ENCODE measurements at regions not wholly inside any gene's neighbourhood (a gene's known extent, or its start where the extent isn't known, plus 50 kb on each side); places are given as distances from the start of the nearest gene placed in this dataset.

GRCh38 chr20:51939259-51939585, 136.9 kb upstream of the SALL4 start:
- TF ChIP-seq CTCF (IDR thresholded peaks at IDR 0.05; ENCODE audit: low read length) (no peak), EZH2 (IDR thresholded peaks at IDR 0.05; ENCODE audit: borderline replicate concordance, low read length) (no peak)
- no peak overlapping the region for H3K27ac ChIP-seq (ENCODE audit: low read depth, low read length, poor library complexity, severe bottlenecking)
- no peaks in the 10 kb centered on the region for H4K20me1 ChIP-seq (ENCODE audit: insufficient read depth, low read length)
- H3K4me2 ChIP-seq (ENCODE audit: low read length): no peak overlapping the region
- no peak overlapping the region for H2AFZ ChIP-seq (ENCODE audit: low read length)
- H3K9ac ChIP-seq (ENCODE audit: low read length): no peak overlapping the region
- H3K9me3 ChIP-seq (ENCODE audit: low read length): no peaks in the 10 kb centered on the region
- H3K9me2 ChIP-seq (ENCODE audit: low read depth, low read length): no peaks in the 10 kb centered on the region
- H3K4me1 ChIP-seq (ENCODE audit: insufficient read depth, low read length, severe bottlenecking): no peaks in the 10 kb centered on the region
- no peaks in the 10 kb centered on the region for H3F3A ChIP-seq (ENCODE audit: insufficient read depth, low read length)
- no peaks in the 10 kb centered on the region; the same call in 1 of the 2 replicates for H3K27me3 ChIP-seq (ENCODE audit: insufficient read depth, low read length)
- no peak overlapping the region for H3K4me3 ChIP-seq (ENCODE audit: low read depth, low read length, poor library complexity, severe bottlenecking)
- H3K79me2 ChIP-seq (ENCODE audit: insufficient read depth, low read length): no peaks in the 10 kb centered on the region
- no peaks in the 10 kb centered on the region for H3K36me3 ChIP-seq (ENCODE audit: insufficient read depth, low read length)

- Histone ChIP-seq H3K36me3 (ENCODE audit: insufficient read depth, low read length) (no peaks in the 10 kb centered on the region), H3K27me3 (ENCODE audit: insufficient read depth, low read length) (no peaks in the 10 kb centered on the region; the same call in 1 of the 2 replicates), H3K79me2 (ENCODE audit: insufficient read depth, low read length) (no peaks in the 10 kb centered on the region), H3K4me1 (ENCODE audit: insufficient read depth, low read length, severe bottlenecking) (no peaks in the 10 kb centered on the region), H3K4me3 (ENCODE audit: low read depth, low read length, poor library complexity, severe bottlenecking) (no peak overlapping the region), H3K27ac (ENCODE audit: low read depth, low read length, poor library complexity, severe bottlenecking) (no peak overlapping the region), H2AFZ (ENCODE audit: low read length) (no peak overlapping the region), H3K9ac (ENCODE audit: low read length) (no peak overlapping the region), H3K9me3 (ENCODE audit: low read length) (no peaks in the 10 kb centered on the region), H3F3A (ENCODE audit: insufficient read depth, low read length) (no peaks in the 10 kb centered on the region), H3K4me2 (ENCODE audit: low read length) (no peak overlapping the region), H3K9me2 (ENCODE audit: low read depth, low read length) (no peaks in the 10 kb centered on the region), H4K20me1 (ENCODE audit: insufficient read depth, low read length) (no peaks in the 10 kb centered on the region)
- TF ChIP-seq CTCF (IDR thresholded peaks at IDR 0.05; ENCODE audit: low read length) (no peak), EZH2 (IDR thresholded peaks at IDR 0.05; ENCODE audit: borderline replicate concordance, low read length) (no peak)
Observed at GRCh38 chr20:51938559-51939258, 136.4 kb upstream of the SALL4 start.

DNA sequence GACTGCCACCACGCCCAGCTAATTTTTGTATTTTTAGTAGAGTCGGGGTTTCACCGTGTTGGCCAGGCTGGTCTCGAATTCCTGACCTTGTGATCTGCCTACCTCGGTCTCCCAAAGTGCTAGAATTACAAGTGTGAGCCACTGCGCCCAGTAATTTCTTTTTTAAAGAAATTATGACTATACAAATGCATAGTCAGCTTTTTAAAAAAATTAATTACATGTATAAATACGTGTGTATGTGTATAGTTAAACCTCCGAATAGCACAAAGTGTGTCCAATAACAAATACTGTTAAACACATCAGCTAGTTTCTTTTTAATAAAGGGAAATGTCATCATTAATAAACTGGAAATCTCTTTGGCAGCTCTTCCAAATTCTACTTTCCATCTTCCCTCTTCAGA, 135.5 kb upstream of the SALL4 start:
- TF ChIP-seq CTCF (IDR thresholded peaks at IDR 0.05; ENCODE audit: low read length): no peak
- TF ChIP-seq EZH2 (IDR thresholded peaks at IDR 0.05; ENCODE audit: borderline replicate concordance, low read length): no peak

More for the DNA sequence above, 135.5 kb upstream of the SALL4 start:
- H3K27ac ChIP-seq (ENCODE audit: low read depth, low read length, poor library complexity, severe bottlenecking): no peak overlapping the region
- no peaks in the 10 kb centered on the region for H3F3A ChIP-seq (ENCODE audit: insufficient read depth, low read length)
- no peaks in the 10 kb centered on the region for H3K36me3 ChIP-seq (ENCODE audit: insufficient read depth, low read length)
- no peak overlapping the region for H3K4me3 ChIP-seq (ENCODE audit: low read depth, low read length, poor library complexity, severe bottlenecking)
- no peaks in the 10 kb centered on the region for H3K9me3 ChIP-seq (ENCODE audit: low read length)
- no peaks in the 10 kb centered on the region for H3K4me1 ChIP-seq (ENCODE audit: insufficient read depth, low read length, severe bottlenecking)
- H3K27me3 ChIP-seq (ENCODE audit: insufficient read depth, low read length): no peaks in the 10 kb centered on the region; the same call in 1 of the 2 replicates
- H3K4me2 ChIP-seq (ENCODE audit: low read length): no peak overlapping the region
- no peaks in the 10 kb centered on the region for H3K79me2 ChIP-seq (ENCODE audit: insufficient read depth, low read length)
- no peak overlapping the region for H2AFZ ChIP-seq (ENCODE audit: low read length)
- H4K20me1 ChIP-seq (ENCODE audit: insufficient read depth, low read length): no peaks in the 10 kb centered on the region
- H3K9me2 ChIP-seq (ENCODE audit: low read depth, low read length): no peaks in the 10 kb centered on the region
- H3K9ac ChIP-seq (ENCODE audit: low read length): no peak overlapping the region

Measured in OCI-LY1 (cell line).